ENCODE measurements at regions not wholly inside any gene's neighbourhood (a gene's known extent, or its start where the extent isn't known, plus 50 kb on each side); places are given as distances from the start of the nearest gene placed in this dataset.

DNA sequence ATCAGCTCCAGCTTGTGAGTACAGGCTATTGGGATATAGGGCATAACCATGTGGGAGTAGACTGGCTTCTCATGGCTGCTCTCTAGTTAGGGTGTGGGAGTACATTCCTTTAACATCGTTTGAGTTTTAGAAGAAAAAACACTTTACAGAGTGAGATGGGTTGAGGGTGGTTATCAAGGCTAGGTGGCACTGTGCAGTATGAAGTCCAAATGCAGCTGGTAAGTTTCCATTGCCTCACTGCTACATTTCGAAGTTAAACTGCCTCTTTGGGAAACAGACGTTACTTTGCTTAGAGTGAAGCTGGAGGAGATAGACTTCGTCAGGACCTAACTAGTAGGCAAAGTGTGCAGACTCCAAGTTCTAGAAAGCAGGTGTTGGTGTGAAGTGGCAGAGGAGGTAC lies 192.4 kb downstream of the SQOR start:
- TF ChIP-seq GATA2 (IDR thresholded peaks at IDR 0.05; ENCODE audit: low read depth, low read length) = no peak
- no peak for TF ChIP-seq GATA3 (IDR thresholded peaks at IDR 0.05; ENCODE audit: low read depth, low read length)
